KMS-11 (cell line): ENCODE measurements at regions not wholly inside any gene's neighbourhood (a gene's known extent, or its start where the extent isn't known, plus 50 kb on each side); places are given as distances from the start of the nearest gene placed in this dataset.

Source experiments
- H2AFZ ChIP-seq: fragments of 200-600 bp; sonication (generic); 2 replicates; pipeline ENCODE4 v1.6.1; 2016; ENCODE audit warnings: antibody characterized with exemption, mixed run types, low read depth
- H3K27ac ChIP-seq: fragments of 200-600 bp; sonication (generic); 2 replicates; pipeline ENCODE4 v1.6.1; 2016; ENCODE audit warnings: mild to moderate bottlenecking, mixed run types
- H3K27me3 ChIP-seq: fragments of 200-600 bp; sonication (generic); 2 replicates; pipeline ENCODE4 v1.6.1; 2017; ENCODE audit warnings: mild to moderate bottlenecking, low read depth, mixed run types, moderate library complexity; ENCODE audit not compliant: insufficient read depth
- H3K36me3 ChIP-seq: fragments of 200-600 bp; sonication (generic); 2 replicates; pipeline ENCODE4 v1.6.1; 2017; ENCODE audit warnings: mild to moderate bottlenecking, mixed run types; ENCODE audit not compliant: insufficient read depth
- H3K4me1 ChIP-seq: fragments of 200-600 bp; sonication (generic); 2 replicates; pipeline ENCODE4 v1.6.1; 2016; ENCODE audit warnings: mild to moderate bottlenecking, low read depth, mixed run types; ENCODE audit not compliant: poor library complexity, severe bottlenecking
- H3K4me2 ChIP-seq: fragments of 200-600 bp; sonication (generic); 2 replicates; pipeline ENCODE4 v1.7.0; 2016; ENCODE audit warnings: mild to moderate bottlenecking, mixed run types
- H3K4me3 ChIP-seq: fragments of 200-600 bp; sonication (generic); IDR thresholded peaks from 2 replicates; pipeline ENCODE4 v1.6.1; 2017; ENCODE audit warnings: low read depth, low read length, mixed read lengths; ENCODE audit not compliant: insufficient read depth
- H3K79me2 ChIP-seq: fragments of 200-600 bp; sonication (generic); 2 replicates; pipeline ENCODE4 v1.6.1; 2016; ENCODE audit warnings: low read depth, mixed run types; ENCODE audit not compliant: insufficient read depth
- H3K9ac ChIP-seq: fragments of 200-600 bp; sonication (generic); 2 replicates; pipeline ENCODE4 v1.6.1; 2016; ENCODE audit warnings: mild to moderate bottlenecking, mixed run types
- H4K20me1 ChIP-seq: fragments of 200-600 bp; sonication (generic); 2 replicates; pipeline ENCODE4 v1.6.1; 2016; ENCODE audit warnings: mild to moderate bottlenecking, mixed run types; ENCODE audit not compliant: insufficient read depth
- CTCF ChIP-seq: fragments of 200-600 bp; sonication (generic); conservative IDR thresholded peaks from 2 replicates; pipeline ENCODE4 v1.6.1; 2017; ENCODE audit warnings: low read depth, mild to moderate bottlenecking, antibody characterized with exemption, low read length, moderate library complexity, mixed read lengths

DNA sequence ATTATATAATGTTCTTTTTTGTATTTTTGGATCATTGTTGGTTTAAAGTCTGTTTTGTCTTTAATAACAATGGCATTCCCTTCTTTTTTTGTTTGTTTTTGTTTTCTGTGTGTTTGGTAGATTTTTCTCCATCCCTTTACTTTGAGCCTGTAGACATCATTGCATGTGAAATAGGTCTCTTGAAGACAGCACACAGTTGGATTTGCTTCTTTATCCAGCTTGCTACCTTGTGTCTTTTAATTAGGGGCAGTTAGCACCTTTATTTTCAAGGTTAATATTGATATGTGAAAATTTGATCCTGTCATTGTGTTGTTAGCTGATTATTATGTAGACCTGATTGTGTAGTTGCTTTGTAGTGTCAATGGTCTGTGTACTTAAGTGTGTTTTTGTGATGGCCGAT, 235.7 kb downstream of the KCNJ3 start:
- H3K36me3 ChIP-seq = no peaks in the 10 kb centered on the region
- H3K9ac ChIP-seq = no peak overlapping the region
- H2AFZ ChIP-seq = no peak overlapping the region
- no peaks in the 10 kb centered on the region for H3K27me3 ChIP-seq
- no peaks in the 10 kb centered on the region for H3K79me2 ChIP-seq
- H3K27ac ChIP-seq = no peak overlapping the region
- no peak for TF ChIP-seq CTCF
- no peak overlapping the region for H3K4me2 ChIP-seq
- H4K20me1 ChIP-seq = no peaks in the 10 kb centered on the region
- H3K4me1 ChIP-seq = no peaks in the 10 kb centered on the region
- H3K4me3 ChIP-seq = no peak overlapping the region

DNA sequence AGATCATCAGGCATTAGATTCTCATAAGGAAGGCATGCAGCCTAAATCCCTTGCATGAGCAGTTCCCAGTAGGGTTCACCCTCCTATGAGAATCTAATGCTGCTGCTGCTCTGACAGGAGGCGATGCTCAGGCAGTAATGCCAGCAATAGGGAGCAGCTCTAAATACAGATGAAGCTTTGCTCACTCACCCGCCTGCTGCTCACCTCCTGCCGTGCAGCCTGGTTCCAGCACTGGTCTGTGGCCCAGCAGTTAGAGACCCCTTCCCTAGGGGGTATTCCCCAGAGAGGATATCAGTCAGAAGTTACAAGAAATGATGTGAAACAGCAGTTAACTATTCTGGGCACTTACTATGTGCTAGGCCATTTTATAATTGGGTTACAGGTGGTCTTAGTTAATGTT, 226.0 kb downstream of the KCNJ3 start:
- Histone ChIP-seq H3K79me2 (no peaks in the 10 kb centered on the region), H3K27me3 (no peaks in the 10 kb centered on the region), H3K4me3 (no peak overlapping the region), H4K20me1 (no peaks in the 10 kb centered on the region; the same call in 1 of the 2 replicates), H3K36me3 (no peaks in the 10 kb centered on the region), H2AFZ (no peak overlapping the region), H3K9ac (no peak overlapping the region), H3K27ac (no peak overlapping the region), H3K4me1 (no peaks in the 10 kb centered on the region), H3K4me2 (no peak overlapping the region)
- TF ChIP-seq CTCF = no peak

GRCh38 chr2:154914561-154914960, 216.1 kb downstream of the KCNJ3 start:
- no peak overlapping the region for H3K4me3 ChIP-seq
- H3K4me2 ChIP-seq = no peak overlapping the region
- no peak overlapping the region for H3K27ac ChIP-seq

DNA sequence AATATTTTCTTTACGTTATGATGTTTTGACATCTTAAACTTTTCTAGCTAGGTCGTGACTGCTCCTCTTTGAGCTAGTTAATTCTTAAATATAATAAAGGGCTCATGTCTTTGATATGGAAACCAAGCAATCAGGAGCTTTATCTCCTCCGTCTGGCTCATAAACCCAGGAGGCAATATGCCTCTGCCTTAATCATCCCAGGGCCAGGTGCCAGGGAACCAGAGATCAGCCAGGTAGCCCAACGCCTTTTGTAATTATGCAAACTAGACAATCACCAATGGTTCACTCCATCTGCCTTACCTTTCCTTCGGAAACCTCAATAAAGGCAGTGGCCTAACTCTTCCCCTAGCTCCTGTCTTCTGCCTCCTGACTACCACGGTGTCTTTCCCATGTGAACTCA, 213.7 kb downstream of the KCNJ3 start:
- no peak for TF ChIP-seq CTCF
- Histone ChIP-seq H4K20me1 (no peaks in the 10 kb centered on the region), H3K27me3 (no peaks in the 10 kb centered on the region), H2AFZ (no peak overlapping the region), H3K4me3 (no peak overlapping the region), H3K79me2 (no peaks in the 10 kb centered on the region), H3K36me3 (no peaks in the 10 kb centered on the region), H3K9ac (no peak overlapping the region), H3K4me1 (no peaks in the 10 kb centered on the region), H3K27ac (no peak overlapping the region), H3K4me2 (no peak overlapping the region)

More at GRCh38 chr2:154914561-154914960, 216.1 kb downstream of the KCNJ3 start:
- Histone ChIP-seq H3K36me3 (no peaks in the 10 kb centered on the region), H3K79me2 (no peaks in the 10 kb centered on the region), H3K4me1 (no peaks in the 10 kb centered on the region), H4K20me1 (no peaks in the 10 kb centered on the region), H2AFZ (no peak overlapping the region), H3K27me3 (no peaks in the 10 kb centered on the region), H3K9ac (no peak overlapping the region)
- TF ChIP-seq CTCF = no peak
